HCT116 (cell line): ENCODE measurements at regions not wholly inside any gene's neighbourhood (a gene's known extent, or its start where the extent isn't known, plus 50 kb on each side); places are given as distances from the start of the nearest gene placed in this dataset.

Source experiments
- ATAC-seq: fragments of 200-7000 bp; cut with Tn5 transposase; 2 replicates; pipeline ENCODE4 v1.9.1; 2020; ENCODE audit warnings: mild to moderate bottlenecking, moderate library complexity
- BruUV-seq: library from RNA; stranded (reverse); fragments of 400-500 nt; replicated peaks from 2 replicates; lab custom pipeline; 2021; lab: Mats Ljungman, UMichigan
- CTCF ChIA-PET: fragments of 300-600 bp; sonication (Branson Sonifier 250); formaldehyde crosslinking; loops from one replicate; lab custom pipeline; 2021; ENCODE audit warnings: antibody characterized with exemption; lab: Charles Lee
- POLR2A ChIA-PET: fragments of 300-600, 350-600 bp; sonication (Branson Sonifier 250); formaldehyde crosslinking; loops from one replicate; lab custom pipeline; 2021; ENCODE audit warnings: antibody characterized with exemption; lab: Charles Lee
- RAD21 ChIA-PET, 2 experiments: fragments of 300-600 bp; sonication (Branson Sonifier 250); formaldehyde crosslinking; loops; one replicate each; lab custom pipeline; 2023; ENCODE audit warnings: low total read pairs in 2 of 2; ENCODE audit not compliant: uncharacterized antibody in 2 of 2, unreplicated experiment in 2 of 2, low non-redundant PET in 1 of 2; lab: Charles Lee
- DNase-seq: peaks from one replicate; pipeline ENCODE4 v3.0.0-alpha.2; 2010; ENCODE audit warnings: low read depth, low spot score
- H2AFZ ChIP-seq: fragments of 200-600 bp; shearing (Covaris generic), sonication (generic); 2 replicates; pipeline ENCODE4 v1.6.1; 2017; ENCODE audit warnings: low read depth, mixed run types, mixed read lengths, antibody characterized with exemption, low read length; ENCODE audit not compliant: poor library complexity, severe bottlenecking
- H3K27ac ChIP-seq: 2 replicates; pipeline ENCODE4 v1.5.1; 2012; ENCODE audit warnings: low read depth, low read length
- H3K27me3 ChIP-seq: fragments of 200-600 bp; sonication (generic); 2 replicates; pipeline ENCODE4 v1.6.1; 2016; ENCODE audit warnings: mixed run types, low read length, mixed read lengths; ENCODE audit not compliant: insufficient read depth
- H3K36me3 ChIP-seq, 2 experiments: fragments of 200-500 bp in 1 of 2; fragments of 200-600 bp in 1 of 2; sonication (Bioruptor generic) in 1 of 2; sonication (generic) in 1 of 2; 2 replicates each; pipeline versions ENCODE4 v1.5.1 to v1.6.1; 2014 to 2016; ENCODE audit warnings: low read length in 2 of 2, inconsistent platforms in 1 of 2, mixed read lengths in 1 of 2, mixed run types in 1 of 2; ENCODE audit not compliant: insufficient read depth in 2 of 2, control insufficient read depth in 1 of 2
- H3K4me1 ChIP-seq, 2 experiments: fragments of 200-600 bp in 1 of 2; sonication (generic) in 1 of 2; 2 replicates each; pipeline versions ENCODE4 v1.5.1 to v1.6.1; 2012 to 2017; ENCODE audit warnings: low read length in 2 of 2, inconsistent platforms in 1 of 2, mild to moderate bottlenecking in 1 of 2, mixed read lengths in 1 of 2, mixed run types in 1 of 2, moderate library complexity in 1 of 2; ENCODE audit not compliant: insufficient read depth in 2 of 2, control insufficient read depth in 1 of 2
- H3K4me2 ChIP-seq: fragments of 200-600 bp; sonication (generic); 2 replicates; pipeline ENCODE4 v1.6.1; 2017; ENCODE audit warnings: mixed run types, low read length, mixed read lengths
- H3K4me3 ChIP-seq, 2 experiments: fragments of 200-600 bp in 1 of 2; sonication (generic) in 1 of 2; replicated peaks in 1 of 2; 2 replicates each; pipeline ENCODE4 v1.5.1; 2011 to 2016; ENCODE audit warnings: low read length in 2 of 2, control low read depth in 1 of 2, low read depth in 1 of 2, mild to moderate bottlenecking in 1 of 2, mixed read lengths in 1 of 2, mixed run types in 1 of 2
- H3K79me2 ChIP-seq: fragments of 200-600 bp; sonication (generic); 2 replicates; pipeline ENCODE4 v1.6.1; 2017; ENCODE audit warnings: mild to moderate bottlenecking, mixed run types, low read length, moderate library complexity, mixed read lengths; ENCODE audit not compliant: insufficient read depth
- H3K9ac ChIP-seq: fragments of 200-600 bp; sonication (generic); 2 replicates; pipeline ENCODE4 v1.6.1; 2016; ENCODE audit warnings: low read length, mixed read lengths
- H3K9me2 ChIP-seq: fragments of 200-600 bp; sonication (generic), shearing (Covaris generic); 2 replicates; pipeline ENCODE4 v1.6.1; 2017; ENCODE audit warnings: mixed run types, mild to moderate bottlenecking, moderate library complexity; ENCODE audit not compliant: insufficient read depth
- H3K9me3 ChIP-seq, 2 experiments: fragments of 200-500 bp in 1 of 2; fragments of 200-600 bp in 1 of 2; sonication (Bioruptor generic) in 1 of 2; sonication (generic) in 1 of 2; 2 replicates each; pipeline ENCODE4 v1.6.1; 2014 to 2017; ENCODE audit warnings: low read length in 2 of 2, mixed read lengths in 2 of 2, inconsistent platforms in 1 of 2, low read depth in 1 of 2, mild to moderate bottlenecking in 1 of 2, mixed run types in 1 of 2, moderate library complexity in 1 of 2; ENCODE audit not compliant: control insufficient read depth in 1 of 2, insufficient read depth in 1 of 2
- H4K20me1 ChIP-seq: fragments of 200-600 bp; sonication (generic), shearing (Covaris generic); 2 replicates; pipeline ENCODE4 v1.6.1; 2017; ENCODE audit warnings: mixed run types, mild to moderate bottlenecking, moderate library complexity; ENCODE audit not compliant: insufficient read depth
- CBX3 ChIP-seq: IDR thresholded peaks from 2 replicates; pipeline ENCODE4 v1.6.1; 2012; ENCODE audit warnings: low read depth
- CEBPB ChIP-seq: IDR thresholded peaks from 2 replicates; pipeline ENCODE4 v1.6.1; 2012; ENCODE audit warnings: low read depth
- EGR1 ChIP-seq: IDR thresholded peaks from 2 replicates; pipeline ENCODE4 v1.6.1; 2012; ENCODE audit warnings: low read depth
- EZH2phosphoT487 ChIP-seq: fragments of 200-600 bp; IDR thresholded peaks from 2 replicates; pipeline ENCODE4 v1.6.1; 2018; ENCODE audit warnings: antibody characterized with exemption, borderline replicate concordance
- POLR2AphosphoS5 ChIP-seq: IDR thresholded peaks from 2 replicates; pipeline ENCODE4 v1.6.1; 2011; ENCODE audit warnings: mild to moderate bottlenecking, low read depth, low read length, moderate library complexity
- SIN3A ChIP-seq: IDR thresholded peaks from 2 replicates; pipeline ENCODE4 v1.6.1; 2012; ENCODE audit warnings: low read depth
- SP1 ChIP-seq: IDR thresholded peaks from 2 replicates; pipeline ENCODE4 v1.6.1; 2012; ENCODE audit warnings: low read depth
- TCF7L2 ChIP-seq: IDR thresholded peaks from 2 replicates; pipeline ENCODE4 v1.7.0; 2011; ENCODE audit warnings: borderline replicate concordance, inconsistent platforms; ENCODE audit not compliant: insufficient read depth, insufficient read length; ENCODE audit errors: extremely low read depth
- YY1 ChIP-seq: IDR thresholded peaks from 2 replicates; pipeline ENCODE4 v1.6.1; 2011; ENCODE audit warnings: low read length, low read depth, moderate library complexity, mild to moderate bottlenecking; ENCODE audit not compliant: insufficient replicate concordance; ENCODE audit errors: extremely low read depth
- ZBTB33 ChIP-seq: IDR thresholded peaks from 2 replicates; pipeline ENCODE4 v1.6.1; 2011; ENCODE audit warnings: mild to moderate bottlenecking, low read length, moderate library complexity; ENCODE audit not compliant: insufficient replicate concordance; ENCODE audit errors: extremely low read depth
- ZFX ChIP-seq: fragments of 450-650 bp; IDR thresholded peaks from 2 replicates; pipeline ENCODE4 v1.6.1; 2017
- ZNF274 ChIP-seq: fragments of 200-500 bp; sonication (Bioruptor generic); IDR thresholded peaks from 2 replicates; pipeline ENCODE4 v1.6.1; 2014; ENCODE audit warnings: mild to moderate bottlenecking, low read depth, low read length, inconsistent platforms
- intact Hi-C: fragments of 100-400 bp; cut with micrococcal nuclease; formaldehyde crosslinking; loops from 2 replicates; pipeline ENCODE4 v1.10.0; 2022

GRCh38 chr4:22947851-22948250 lies 255.1 kb downstream of the GBA3 start:
- Histone ChIP-seq H2AFZ (no peak overlapping the region), H3K9ac (no peak overlapping the region), H3K79me2 (no peaks in the 10 kb centered on the region), H3K4me3 (no peak overlapping the region), H3K36me3 (no peaks in the 10 kb centered on the region), H3K27ac (no peak overlapping the region), H4K20me1 (no peaks in the 10 kb centered on the region), H3K4me2 (no peak overlapping the region), H3K9me3 (peaks cover 7 to 8% of the 10 kb centered on the region in 2 experiments; a peak in 2 of 4 replicates), H3K4me1 (no peaks in the 10 kb centered on the region), H3K27me3 (no peaks in the 10 kb centered on the region), H3K9me2 (no peaks in the 10 kb centered on the region)
- DNase-seq (no peak), ATAC-seq (no peak)
- CTCF ChIA-PET = no interaction called here
- RAD21 ChIA-PET = no interaction called here
- no peak for TF ChIP-seq EZH2phosphoT487
- TF ChIP-seq YY1 = no peak
- no peak for TF ChIP-seq SP1
- no peak for TF ChIP-seq ZBTB33
- no peak for TF ChIP-seq CEBPB
- POLR2A ChIA-PET = no interaction called here
- BruUV-seq = no TSS peak
- intact Hi-C loops = no loop called here

- Histone ChIP-seq H3K9me3 (peaks cover 4 to 12% of the 10 kb centered on the region in 2 experiments; a peak in 2 of 4 replicates), H3K79me2 (no peaks in the 10 kb centered on the region), H3K4me2 (no peak overlapping the region), H3K36me3 (no peaks in the 10 kb centered on the region), H3K4me1 (no peaks in the 10 kb centered on the region), H3K9ac (no peak overlapping the region), H4K20me1 (no peaks in the 10 kb centered on the region), H3K27me3 (no peaks in the 10 kb centered on the region), H3K27ac (no peak overlapping the region), H2AFZ (no peak overlapping the region), H3K9me2 (no peaks in the 10 kb centered on the region), H3K4me3 (no peak overlapping the region)
- ATAC-seq = no peak
- ChIA-PET RAD21 (no interaction called here), POLR2A (no interaction called here), CTCF (no interaction called here)
- no TSS peak for BruUV-seq
- intact Hi-C loops = no loop called here
- TF ChIP-seq EGR1 (no peak), TCF7L2 (no peak), EZH2phosphoT487 (no peak), POLR2AphosphoS5 (no peak), ZBTB33 (no peak), SP1 (no peak), CEBPB (no peak), ZNF274 (no peak), CBX3 (no peak), ZFX (no peak), SIN3A (no peak)
- no peak for DNase-seq
These were observed 250.3 kb downstream of the GBA3 start for GRCh38 chr4:22942920-22943559.
